CD4-positive, alpha-beta T cell (primary cell): ENCODE measurements at regions not wholly inside any gene's neighbourhood (a gene's known extent, or its start where the extent isn't known, plus 50 kb on each side); places are given as distances from the start of the nearest gene placed in this dataset.

Source experiments
- ATAC-seq: fragments of 200-7000 bp; cut with Tn5 transposase; one replicate; pipeline ENCODE4 v1.10.0; 2022; ENCODE audit warnings: mild to moderate bottlenecking; ENCODE audit not compliant: poor library complexity
- CTCF ChIA-PET: fragments of 350-600 bp; sonication (Branson Sonifier 250); formaldehyde crosslinking; loops from one replicate; lab custom pipeline; 2021; ENCODE audit warnings: antibody characterized with exemption, inconsistent platforms; lab: Charles Lee
- POLR2A ChIA-PET: fragments of 350-600 bp; sonication (Branson Sonifier 250); formaldehyde crosslinking; loops from one replicate; lab custom pipeline; 2021; ENCODE audit warnings: antibody characterized with exemption, inconsistent platforms; lab: Charles Lee
- DNase-seq, 14 experiments: peaks; one replicate each; pipeline ENCODE4 v3.0.0-alpha.2; 2013 to 2020; ENCODE audit warnings: mixed read lengths in 2 of 14
- H3K27ac ChIP-seq, 2 donors: one replicate each; pipeline versions ENCODE4 v1.5.1 to v1.7.0; 2013; ENCODE audit warnings: low read length in 2 of 2, low read depth in 1 of 2, mild to moderate bottlenecking in 1 of 2
- H3K27me3 ChIP-seq, 2 experiments: 1 replicate in 1 of 2; 2 replicates in 1 of 2; pipeline versions ENCODE4 v1.6.1 to v1.7.0; 2013; ENCODE audit warnings: low read length in 2 of 2, control low read depth in 1 of 2, mild to moderate bottlenecking in 1 of 2, moderate library complexity in 1 of 2; ENCODE audit not compliant: insufficient read depth in 2 of 2, control insufficient read depth in 1 of 2
- H3K36me3 ChIP-seq: one replicate; pipeline ENCODE4 v1.6.1; 2013; ENCODE audit warnings: low read length, control low read depth; ENCODE audit not compliant: insufficient read depth
- H3K4me1 ChIP-seq: one replicate; pipeline ENCODE4 v1.6.1; 2013; ENCODE audit warnings: low read length, control low read depth; ENCODE audit not compliant: insufficient read depth
- H3K4me3 ChIP-seq: one replicate; pipeline ENCODE4 v1.5.1; 2013; ENCODE audit warnings: mild to moderate bottlenecking, low read length, moderate library complexity
- H3K9me3 ChIP-seq, 2 experiments: 1 replicate in 1 of 2; 2 replicates in 1 of 2; pipeline versions ENCODE4 v1.6.1 to v1.7.0; 2013; ENCODE audit warnings: low read length in 2 of 2, mild to moderate bottlenecking in 2 of 2, control low read depth in 1 of 2, moderate library complexity in 1 of 2; ENCODE audit not compliant: control insufficient read depth in 1 of 2, insufficient read depth in 1 of 2
- H3K27ac Mint-ChIP-seq: one replicate; pipeline ENCODE4 v1.8.0; 2020; ENCODE audit warnings: mixed read lengths
- H3K27me3 Mint-ChIP-seq: one replicate; pipeline ENCODE4 v1.8.0; 2021; ENCODE audit warnings: mixed read lengths
- H3K36me3 Mint-ChIP-seq: one replicate; pipeline ENCODE4 v1.8.0; 2021; ENCODE audit warnings: low read depth, mixed read lengths
- H3K4me1 Mint-ChIP-seq: one replicate; pipeline ENCODE4 v1.8.0; 2021; ENCODE audit warnings: low read depth, mixed read lengths
- H3K4me3 Mint-ChIP-seq: one replicate; pipeline ENCODE4 v1.8.0; 2020; ENCODE audit warnings: mild to moderate bottlenecking, mixed read lengths
- H3K9me3 Mint-ChIP-seq: one replicate; pipeline ENCODE4 v1.8.0; 2020; ENCODE audit warnings: mixed read lengths
- intact Hi-C, 2 experiments: fragments of 100-400 bp; cut with DNase I in 1 of 2; cut with micrococcal nuclease in 1 of 2; formaldehyde crosslinking; loops; one replicate each; pipeline versions ENCODE4 v1.15.1 to v1.9.0; 2023 to 2025; cut with DNase I, micrococcal nuclease
- TF ChIP-seq, protein P1 (sequence below): fragments of 200-600 bp; IDR thresholded peaks from one replicate; pipeline ENCODE4 v1.8.0; 2022; ENCODE audit warnings: antibody characterized with exemption, mild to moderate bottlenecking

DNA sequence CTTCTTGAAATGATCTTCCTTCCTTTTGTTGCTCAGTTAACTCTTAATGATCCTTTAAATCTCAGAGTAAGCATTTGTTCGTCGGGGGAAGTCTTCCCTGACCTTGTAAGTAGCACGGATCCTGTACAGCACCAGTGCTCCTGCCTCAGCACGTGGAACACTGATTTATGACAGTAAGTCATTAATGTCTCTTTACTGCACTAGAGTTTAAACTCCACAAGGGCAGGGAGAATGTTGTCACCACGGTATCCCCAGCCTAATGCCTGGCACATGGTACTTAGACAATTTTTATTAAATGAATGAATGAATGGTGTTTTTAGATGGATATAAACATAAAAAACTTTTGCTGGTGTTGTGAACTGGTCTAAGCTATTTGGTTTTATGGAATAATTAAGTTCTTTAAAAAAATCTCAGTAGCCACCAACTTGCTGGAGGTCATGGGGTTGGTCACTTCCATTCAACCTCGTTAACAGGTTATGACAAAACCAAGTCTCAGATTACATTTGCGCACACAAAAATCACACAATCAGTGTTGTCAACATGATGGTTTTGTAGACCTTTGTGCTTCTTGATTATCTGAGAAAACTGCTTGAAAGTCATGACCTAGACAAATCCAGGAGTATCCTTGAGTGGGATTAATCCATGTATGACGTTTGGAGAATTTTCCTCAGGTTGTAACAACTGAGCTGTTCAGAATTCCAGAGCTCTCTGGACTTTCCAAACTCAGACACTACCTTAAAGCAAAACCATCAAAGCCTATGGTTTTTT, 326.9 kb downstream of the DUSP10 start:
- Mint-ChIP-seq H3K4me3 (no peak overlapping the region), H3K27ac (no peak overlapping the region), H3K36me3 (no peaks in the 10 kb centered on the region), H3K9me3 (no peaks in the 10 kb centered on the region), H3K27me3 (peaks cover 14% of the 10 kb centered on the region), H3K4me1 (no peaks in the 10 kb centered on the region)
- TF ChIP-seq, protein P1, sequence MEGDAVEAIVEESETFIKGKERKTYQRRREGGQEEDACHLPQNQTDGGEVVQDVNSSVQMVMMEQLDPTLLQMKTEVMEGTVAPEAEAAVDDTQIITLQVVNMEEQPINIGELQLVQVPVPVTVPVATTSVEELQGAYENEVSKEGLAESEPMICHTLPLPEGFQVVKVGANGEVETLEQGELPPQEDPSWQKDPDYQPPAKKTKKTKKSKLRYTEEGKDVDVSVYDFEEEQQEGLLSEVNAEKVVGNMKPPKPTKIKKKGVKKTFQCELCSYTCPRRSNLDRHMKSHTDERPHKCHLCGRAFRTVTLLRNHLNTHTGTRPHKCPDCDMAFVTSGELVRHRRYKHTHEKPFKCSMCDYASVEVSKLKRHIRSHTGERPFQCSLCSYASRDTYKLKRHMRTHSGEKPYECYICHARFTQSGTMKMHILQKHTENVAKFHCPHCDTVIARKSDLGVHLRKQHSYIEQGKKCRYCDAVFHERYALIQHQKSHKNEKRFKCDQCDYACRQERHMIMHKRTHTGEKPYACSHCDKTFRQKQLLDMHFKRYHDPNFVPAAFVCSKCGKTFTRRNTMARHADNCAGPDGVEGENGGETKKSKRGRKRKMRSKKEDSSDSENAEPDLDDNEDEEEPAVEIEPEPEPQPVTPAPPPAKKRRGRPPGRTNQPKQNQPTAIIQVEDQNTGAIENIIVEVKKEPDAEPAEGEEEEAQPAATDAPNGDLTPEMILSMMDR = no peak
- ATAC-seq (no peak), DNase-seq (no peak)
- Histone ChIP-seq H3K27ac (no peak overlapping the region), H3K9me3 (no peaks in the 10 kb centered on the region), H3K4me3 (no peak overlapping the region), H3K4me1 (no peaks in the 10 kb centered on the region), H3K27me3 (peaks cover 0 to 5% of the 10 kb centered on the region in 2 experiments), H3K36me3 (no peaks in the 10 kb centered on the region)
- ChIA-PET POLR2A (no interaction called here), CTCF (interaction anchor here (0.5 kb wide), 1 partner anchor 24 kb away, joined by 5 read pairs; no protein-coding TSS in a partner anchor)
- intact Hi-C loops = no loop called here

DNA sequence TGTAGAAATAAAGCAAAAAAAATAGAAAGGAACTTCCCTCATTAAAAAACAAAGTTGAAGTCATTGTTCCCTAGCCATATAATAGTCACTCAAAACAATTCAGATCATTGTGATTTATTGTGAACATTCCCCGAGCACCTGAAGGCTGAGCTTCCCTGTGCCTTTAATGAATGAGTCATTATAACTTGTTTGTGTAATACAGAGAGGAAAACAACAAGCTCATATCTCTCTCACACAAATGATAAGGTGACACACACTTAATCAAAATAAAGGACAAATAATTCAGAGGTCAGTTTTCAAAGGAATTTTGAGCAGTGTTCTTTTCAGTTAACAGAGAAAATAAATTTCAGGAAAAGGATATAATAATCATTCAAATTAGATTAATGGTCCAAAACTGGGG, 326.2 kb downstream of the DUSP10 start:
- Mint-ChIP-seq H3K9me3 (no peaks in the 10 kb centered on the region), H3K27me3 (peaks cover 14% of the 10 kb centered on the region), H3K4me3 (no peak overlapping the region), H3K4me1 (no peaks in the 10 kb centered on the region), H3K36me3 (no peaks in the 10 kb centered on the region), H3K27ac (no peak overlapping the region)
- no peak overlapping the region for H3K4me3 ChIP-seq
- ATAC-seq (no peak), DNase-seq (no peak)
- no peaks in the 10 kb centered on the region for H3K9me3 ChIP-seq
- H3K4me1 ChIP-seq = no peaks in the 10 kb centered on the region
- peaks cover 0 to 5% of the 10 kb centered on the region in 2 experiments for H3K27me3 ChIP-seq
- ChIA-PET POLR2A (no interaction called here), CTCF (no interaction called here)
- no peaks in the 10 kb centered on the region for H3K36me3 ChIP-seq
- TF ChIP-seq, protein P1 = no peak
- no peak overlapping the region for H3K27ac ChIP-seq
- intact Hi-C loops = no loop called here

DNA sequence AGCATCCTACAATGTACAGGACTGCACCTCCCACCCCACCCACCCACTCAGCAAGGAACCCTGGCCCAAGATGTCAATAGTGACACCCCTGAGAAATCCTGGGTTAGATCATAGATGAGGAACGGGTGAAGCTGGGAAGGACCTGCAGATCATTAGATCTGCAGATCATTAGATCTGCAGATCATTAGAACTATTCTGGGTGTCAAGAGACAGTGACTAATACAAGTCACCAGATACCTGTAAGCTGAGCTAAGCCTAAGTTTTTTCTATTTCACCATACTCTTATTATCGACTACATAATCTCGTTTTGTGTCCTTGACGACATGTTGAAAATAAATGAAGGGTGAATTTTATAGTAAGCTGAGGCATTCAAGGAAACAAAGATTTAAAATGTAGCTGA, 325.7 kb downstream of the DUSP10 start:
- CTCF ChIA-PET = no interaction called here
- POLR2A ChIA-PET = no interaction called here
- intact Hi-C loops = no loop called here
- Mint-ChIP-seq H3K4me1 (no peaks in the 10 kb centered on the region), H3K27ac (no peak overlapping the region), H3K9me3 (no peaks in the 10 kb centered on the region), H3K27me3 (peaks cover 14% of the 10 kb centered on the region), H3K4me3 (no peak overlapping the region), H3K36me3 (no peaks in the 10 kb centered on the region)
- H3K4me1 ChIP-seq = no peaks in the 10 kb centered on the region
- DNase-seq = no peak
- TF ChIP-seq, protein P1 = no peak
- no peak overlapping the region for H3K4me3 ChIP-seq
- H3K27me3 ChIP-seq = peaks cover 0 to 5% of the 10 kb centered on the region in 2 experiments
- H3K9me3 ChIP-seq = no peaks in the 10 kb centered on the region
- no peak for ATAC-seq
- H3K36me3 ChIP-seq = no peaks in the 10 kb centered on the region
- H3K27ac ChIP-seq = no peak overlapping the region
